Hypothalamus (tissue), 51 donors: ENCODE measurements at regions not wholly inside any gene's neighbourhood (a gene's known extent, or its start where the extent isn't known, plus 50 kb on each side); places are given as distances from the start of the nearest gene placed in this dataset.

ENCODE experiments used
- DNase-seq, 51 donors: peaks; one replicate each; lab custom pipeline; 2025; lab: John Stamatoyannopoulos, UW

DNA sequence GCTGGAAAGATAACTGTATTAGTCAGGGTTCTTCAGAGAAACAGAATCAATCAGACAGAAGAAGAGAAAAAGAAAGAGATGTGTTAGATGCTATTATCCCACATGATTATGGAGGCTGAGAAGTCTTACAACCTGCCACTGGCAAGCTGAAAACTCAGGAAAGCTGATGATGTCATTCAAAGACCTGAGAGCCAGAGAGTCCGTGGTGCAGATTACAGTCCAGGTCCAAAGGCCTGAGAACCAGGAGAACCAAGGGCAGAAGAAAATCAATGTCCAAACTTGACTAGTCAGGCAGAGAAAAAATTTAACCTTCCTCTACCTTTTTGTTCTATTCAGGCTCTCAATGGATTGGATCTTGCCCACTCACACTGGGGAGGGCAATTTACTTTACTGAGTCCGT is 172.5 kb downstream of the QDPR start:
- no peak for DNase-seq

DNA sequence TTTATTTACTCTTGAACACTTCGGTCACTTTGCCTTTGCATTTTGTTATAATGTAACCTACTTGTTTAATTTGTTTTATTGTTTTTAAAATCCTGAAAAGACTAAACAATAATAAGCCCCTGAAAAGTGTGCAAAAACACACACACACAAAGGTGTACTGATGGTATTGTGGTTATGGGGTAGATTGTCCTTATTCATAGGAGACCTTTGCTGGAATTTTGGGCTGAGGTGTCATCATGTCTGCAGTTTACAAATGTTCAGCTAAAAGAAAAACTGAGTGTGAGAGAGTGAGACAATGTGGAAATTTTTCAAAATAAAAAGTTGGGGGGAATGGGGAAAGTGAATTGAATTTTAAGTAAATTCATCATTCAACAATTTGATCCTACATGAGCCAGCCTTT is 174.9 kb downstream of the QDPR start:
- DNase-seq, result no peak

GRCh38 chr4:17336524-17336961 is 175.3 kb downstream of the QDPR start:
- no peak for DNase-seq

DNA sequence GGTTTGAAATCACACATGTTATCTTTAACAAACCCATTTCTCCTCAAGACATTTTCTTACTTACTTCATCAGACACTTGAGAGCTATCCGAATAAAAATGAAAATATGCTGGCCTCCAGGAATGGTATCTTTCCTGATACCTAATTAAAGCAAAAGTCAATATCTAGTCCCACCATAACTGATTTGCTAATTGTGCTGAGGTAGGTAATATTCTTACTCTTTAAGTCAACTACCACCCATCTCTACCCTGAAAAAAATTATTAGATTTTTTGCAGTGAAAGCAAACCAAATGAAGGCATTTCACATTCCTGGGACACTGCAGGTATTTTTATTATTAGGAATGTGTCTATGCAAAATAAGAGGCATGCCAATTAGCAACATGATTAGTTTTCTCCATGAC is 175.8 kb downstream of the QDPR start:
- DNase-seq, result no peak

GRCh38 chr4:17335371-17335770 is 176.5 kb downstream of the QDPR start:
- no peak for DNase-seq

DNA sequence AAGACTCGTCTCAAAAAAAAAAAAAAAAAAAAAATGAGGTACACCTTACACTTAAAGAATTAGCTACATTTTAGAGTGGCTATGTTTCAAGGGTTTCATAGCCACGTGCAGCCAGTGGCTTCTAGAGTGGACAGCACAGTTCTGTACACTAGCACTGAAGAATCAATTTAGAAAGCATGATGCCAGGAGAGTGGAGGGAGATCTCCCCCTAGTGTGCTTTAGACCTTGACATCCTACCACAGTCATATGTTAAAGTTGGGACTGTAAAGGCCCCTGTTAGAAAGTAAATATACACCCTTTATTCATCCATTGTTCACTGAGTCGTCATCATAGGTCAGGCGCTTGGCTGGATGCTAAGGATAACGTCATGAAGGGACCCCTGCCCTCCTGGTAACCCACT is 179.4 kb downstream of the QDPR start:
- no peak for DNase-seq

GRCh38 chr4:17329046-17329445 is 182.8 kb downstream of the QDPR start:
- DNase-seq, result no peak

GRCh38 chr4:17328141-17328815 is 183.6 kb downstream of the QDPR start:
- no peak for DNase-seq

DNA sequence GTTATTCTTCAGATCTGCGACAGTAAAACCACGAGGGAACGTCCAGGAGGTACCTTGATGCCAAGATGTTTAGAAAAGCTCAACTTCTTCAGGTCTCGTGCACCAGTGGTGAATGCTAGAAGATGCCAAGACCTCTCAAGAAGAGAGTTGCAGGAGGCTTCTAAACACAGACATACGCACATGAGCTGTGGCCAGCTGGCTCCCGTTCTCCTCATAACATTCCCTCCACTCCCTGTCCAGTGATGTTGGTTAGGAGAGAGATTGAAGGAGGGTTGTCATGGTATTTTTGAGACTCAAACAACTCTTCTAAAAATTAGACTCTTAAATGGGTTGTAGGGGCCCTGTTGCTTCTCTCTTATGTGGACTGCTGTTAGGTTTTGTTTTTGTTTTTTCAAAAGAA is 184.3 kb downstream of the QDPR start:
- DNase-seq, result no peak

DNA sequence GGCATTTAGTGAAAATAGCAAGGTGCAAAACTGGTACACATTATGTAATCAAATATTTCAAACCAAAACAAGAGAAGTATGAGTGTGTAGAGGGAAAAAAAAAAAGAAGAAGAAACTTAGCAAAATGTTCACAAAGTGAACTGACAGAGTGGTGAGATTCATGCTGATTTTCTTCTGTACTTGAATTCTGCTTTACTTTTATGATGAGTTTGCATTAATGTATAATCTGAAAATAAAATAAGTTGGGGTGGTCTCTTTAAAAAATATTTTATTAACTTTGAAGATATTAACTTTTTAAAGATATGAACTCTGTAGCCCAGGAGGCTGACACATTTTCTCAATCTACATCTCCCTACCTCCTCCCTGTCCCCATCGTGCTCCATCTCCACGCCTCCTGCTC is 185.1 kb downstream of the QDPR start:
- no peak for DNase-seq

- no peak for DNase-seq
Measured at GRCh38 chr4:17325098-17325497, 186.8 kb downstream of the QDPR start.

- peak in 17 of 51 donors; percentile 4 to 56 (median 21) for DNase-seq
Measured at GRCh38 chr4:17324386-17324830, 187.5 kb downstream of the QDPR start.

GRCh38 chr4:17323554-17324385 is 188.1 kb downstream of the QDPR start:
- DNase-seq, result peak in 1 of 51 donors; percentile 13

DNA sequence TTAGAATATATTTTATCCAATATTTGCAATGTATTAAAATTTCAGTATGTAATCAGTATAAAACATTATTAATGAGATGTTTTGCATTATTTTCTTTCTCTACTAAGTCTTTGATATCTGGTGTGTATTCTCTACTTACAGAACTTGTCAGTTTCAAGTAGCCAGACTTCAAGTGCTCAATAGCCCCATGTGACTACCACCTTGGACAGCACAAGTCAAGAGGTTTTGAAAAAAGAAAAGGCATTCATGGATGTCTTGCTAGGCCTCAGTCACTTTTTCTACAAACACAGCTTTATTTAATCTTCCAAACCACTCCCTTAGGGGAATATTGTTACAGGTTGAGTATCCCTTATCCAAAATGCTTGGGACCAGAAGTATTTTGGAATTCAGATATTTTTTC is 189.4 kb downstream of the QDPR start:
- no peak for DNase-seq

DNA sequence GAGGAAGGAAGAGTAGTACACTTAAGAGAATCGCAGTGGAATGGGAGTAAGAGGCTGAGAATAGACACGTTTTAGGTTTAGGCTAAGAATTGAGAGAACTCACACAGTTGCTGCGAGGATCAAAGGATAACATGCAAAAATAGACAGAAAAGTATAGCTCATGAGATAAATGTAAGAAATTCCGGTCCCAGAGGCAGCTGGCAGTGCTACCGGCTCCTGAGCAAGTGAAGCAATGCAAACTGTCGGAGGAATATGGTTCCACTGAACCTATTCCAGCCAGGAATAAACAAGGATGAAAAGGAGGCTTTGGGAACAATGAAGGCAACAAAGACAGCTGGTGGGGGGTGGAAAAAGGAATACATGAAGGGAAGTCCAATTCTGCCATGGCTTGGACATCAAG is 191.8 kb downstream of the QDPR start:
- no peak for DNase-seq

DNA sequence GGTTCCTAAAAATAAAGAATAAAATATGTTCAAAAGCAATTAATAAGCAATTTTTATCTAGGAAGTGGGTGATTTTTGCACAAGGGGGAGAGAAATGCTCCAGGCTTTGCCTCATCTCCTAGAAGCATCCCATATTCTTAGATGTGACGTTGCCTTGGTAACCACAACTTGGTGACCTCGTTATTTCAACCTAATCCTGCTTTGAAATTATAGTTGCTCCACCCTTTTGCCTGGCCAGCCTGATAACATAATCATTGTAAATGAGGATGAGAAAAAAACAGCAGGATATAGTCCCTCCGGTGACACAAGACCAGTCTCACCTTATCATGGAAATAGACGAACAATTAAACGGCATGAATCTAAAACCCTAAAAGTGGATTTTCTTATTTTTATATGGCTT is 194.4 kb downstream of the QDPR start:
- DNase-seq, result peak in 1 of 51 donors; percentile 17

GRCh38 chr4:17316566-17316965 is 195.3 kb downstream of the QDPR start:
- no peak for DNase-seq

DNA sequence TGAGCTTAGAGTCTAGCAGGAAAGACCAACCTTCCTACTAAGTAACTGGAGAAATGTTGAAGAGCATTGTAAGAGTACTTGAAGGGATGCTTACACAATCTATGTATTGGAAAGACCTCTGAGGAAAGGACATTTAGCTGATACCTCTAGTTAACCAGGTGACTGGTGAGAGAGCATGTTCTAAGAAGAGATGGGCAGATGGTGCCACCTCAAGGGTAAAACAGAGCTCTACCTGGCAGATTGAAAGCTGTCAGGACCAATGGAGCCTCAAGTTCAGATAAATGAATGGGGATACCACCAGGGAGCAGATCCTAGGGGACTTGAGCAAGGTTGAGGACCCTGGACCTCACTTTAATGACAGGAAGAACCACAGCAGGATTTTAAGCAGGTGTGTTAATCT is 196.4 kb downstream of the QDPR start:
- no peak for DNase-seq

- no peak for DNase-seq
Measured at GRCh38 chr4:17313194-17313593, 198.7 kb downstream of the QDPR start.

DNA sequence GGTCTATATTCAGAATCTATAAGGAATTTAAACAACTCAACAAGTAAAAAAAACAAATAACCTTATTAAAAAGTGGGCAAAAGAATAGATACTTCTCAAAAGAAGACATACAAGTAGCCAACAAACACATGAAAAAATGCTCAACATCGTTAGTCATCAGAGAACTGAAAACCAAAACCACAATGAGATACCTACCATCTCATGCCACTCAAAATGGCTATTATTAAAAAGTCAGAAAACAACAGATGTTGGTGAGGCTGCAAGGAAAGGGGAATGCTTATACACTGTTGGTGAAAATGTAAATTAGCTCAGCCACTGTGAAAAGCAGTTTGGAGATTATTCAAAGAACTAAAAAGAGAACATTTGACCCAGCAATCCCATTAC is 201.6 kb downstream of the QDPR start:
- no peak for DNase-seq

DNA sequence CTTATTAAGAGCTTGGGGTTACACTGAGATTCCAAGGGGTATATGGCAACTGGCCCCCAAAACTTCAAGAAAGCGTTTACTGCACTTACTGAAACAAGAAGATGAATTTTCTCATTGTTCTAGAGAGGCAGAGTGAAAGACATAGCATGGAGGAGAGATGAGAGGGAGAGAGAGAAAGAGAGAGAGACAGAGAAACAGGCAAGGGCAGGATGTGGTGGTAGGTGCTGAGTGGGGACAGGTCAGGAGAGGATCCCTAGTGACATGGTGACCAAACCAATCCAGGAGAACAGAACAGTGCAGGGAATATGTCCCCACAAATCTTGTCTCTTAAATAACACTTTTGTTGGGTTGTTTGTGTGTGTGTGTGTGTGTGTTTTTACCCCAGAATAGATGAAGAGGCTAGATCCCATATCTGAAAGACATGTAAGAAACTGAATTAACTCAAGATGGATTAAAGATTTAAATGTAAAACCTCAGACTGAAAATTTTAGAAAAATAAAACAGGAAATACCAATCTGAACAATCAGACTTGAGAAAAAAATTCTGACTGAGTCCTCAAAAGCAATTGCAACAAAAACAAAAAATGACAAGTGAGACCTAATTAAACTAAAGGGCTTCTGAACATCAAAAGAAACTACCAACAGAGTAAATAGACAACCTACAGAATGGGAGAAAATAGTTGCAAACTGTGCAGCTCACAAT is 202.2 kb downstream of the QDPR start:
- no peak for DNase-seq

DNA sequence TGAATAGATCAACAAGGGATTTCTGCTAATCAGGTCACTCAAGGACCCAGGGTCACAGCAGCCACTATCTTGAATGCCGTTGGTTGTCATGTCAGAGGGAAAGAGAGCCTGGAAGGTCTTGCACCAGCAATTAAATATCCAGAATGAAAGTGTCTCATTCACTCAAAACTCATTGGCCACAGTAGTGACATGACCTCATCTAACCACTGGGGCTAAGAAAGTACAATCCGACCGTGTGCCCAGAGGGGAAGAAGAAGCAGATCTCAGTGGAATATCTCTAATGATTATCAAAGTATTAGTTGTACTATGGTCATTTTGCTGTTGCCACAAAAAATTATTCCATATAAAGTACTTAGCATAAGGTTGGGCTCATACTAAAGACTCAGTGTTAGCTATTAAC is 210.0 kb downstream of the QDPR start:
- no peak for DNase-seq
